COLO829 (cell line): ENCODE measurements at regions not wholly inside any gene's neighbourhood (a gene's known extent, or its start where the extent isn't known, plus 50 kb on each side); places are given as distances from the start of the nearest gene placed in this dataset.

Experiments
- DNase-seq: peaks from one replicate; pipeline ENCODE4 v3.0.0; 2012; ENCODE audit warnings: low spot score

GRCh38 chr10:129285459-129285858, 181.6 kb upstream of the MGMT start:
- DNase-seq, result no peak

GRCh38 chr10:129288999-129289584, 177.9 kb upstream of the MGMT start:
- DNase-seq, result no peak

- no peak for DNase-seq
These were observed 172.9 kb upstream of the MGMT start for GRCh38 chr10:129293991-129294700.

- DNase-seq, result no peak
These were observed 172.1 kb upstream of the MGMT start for GRCh38 chr10:129294944-129295343.

- no peak for DNase-seq
These were observed 162.0 kb upstream of the MGMT start for GRCh38 chr10:129305046-129305445.

- no peak for DNase-seq
These were observed 159.9 kb upstream of the MGMT start for GRCh38 chr10:129307141-129307540.

GRCh38 chr10:129308953-129309564, 158.0 kb upstream of the MGMT start:
- DNase-seq, result no peak

- DNase-seq, result no peak
These were observed 157.5 kb upstream of the MGMT start for GRCh38 chr10:129309565-129309964.

GRCh38 chr10:129310881-129311280, 156.2 kb upstream of the MGMT start:
- no peak for DNase-seq

GRCh38 chr10:129319934-129320333, 147.1 kb upstream of the MGMT start:
- no peak for DNase-seq

GRCh38 chr10:129320340-129320739, 146.7 kb upstream of the MGMT start:
- no peak for DNase-seq

- no peak for DNase-seq
These were observed 145.3 kb upstream of the MGMT start for GRCh38 chr10:129321727-129322126.

- DNase-seq, result no peak
These were observed 143.9 kb upstream of the MGMT start for GRCh38 chr10:129322933-129323820.

- no peak for DNase-seq
These were observed 143.2 kb upstream of the MGMT start for GRCh38 chr10:129323879-129324278.

GRCh38 chr10:129325893-129326292, 141.1 kb upstream of the MGMT start:
- no peak for DNase-seq

- DNase-seq, result no peak
These were observed 138.5 kb upstream of the MGMT start for GRCh38 chr10:129328546-129328945.

- DNase-seq, result no peak
These were observed 137.5 kb upstream of the MGMT start for GRCh38 chr10:129329385-129330055.

GRCh38 chr10:129330211-129330610, 136.8 kb upstream of the MGMT start:
- DNase-seq, result no peak

GRCh38 chr10:129331207-129331838, 135.7 kb upstream of the MGMT start:
- no peak for DNase-seq

GRCh38 chr10:129331839-129332220, 135.2 kb upstream of the MGMT start:
- DNase-seq, result no peak

GRCh38 chr10:129332476-129332875, 134.6 kb upstream of the MGMT start:
- DNase-seq, result peak; percentile 3

- DNase-seq, result no peak
These were observed 133.3 kb upstream of the MGMT start for GRCh38 chr10:129333706-129334105.
